Liver (tissue), 8 donors: ENCODE measurements at regions not wholly inside any gene's neighbourhood (a gene's known extent, or its start where the extent isn't known, plus 50 kb on each side); places are given as distances from the start of the nearest gene placed in this dataset.

Source experiments
- DNase-seq: peaks from one replicate; pipeline ENCODE4 v3.0.0-alpha.2; 2017; ENCODE audit warnings: low spot score
- H3K27ac ChIP-seq, 2 donors: one replicate each; pipeline ENCODE4 v1.7.0; 2013; ENCODE audit warnings: inconsistent platforms in 2 of 2, low read length in 2 of 2, control low read depth in 1 of 2, low read depth in 1 of 2, mild to moderate bottlenecking in 1 of 2
- H3K27me3 ChIP-seq, 4 donors: one replicate each; pipeline versions ENCODE4 v1.6.1 to v1.7.0; 2013; ENCODE audit warnings: low read length in 3 of 4, inconsistent platforms in 1 of 4, mild to moderate bottlenecking in 1 of 4, moderate library complexity in 1 of 4; ENCODE audit not compliant: control insufficient read depth in 4 of 4, insufficient read depth in 4 of 4
- H3K36me3 ChIP-seq, 4 donors: one replicate each; pipeline versions ENCODE4 v1.6.1 to v1.7.0; 2013; ENCODE audit warnings: low read length in 3 of 4, mild to moderate bottlenecking in 3 of 4, low read depth in 1 of 4, moderate library complexity in 1 of 4; ENCODE audit not compliant: control insufficient read depth in 4 of 4, insufficient read depth in 3 of 4
- H3K4me1 ChIP-seq, 4 donors: one replicate each; pipeline versions ENCODE4 v1.6.1 to v1.7.0; 2013; ENCODE audit warnings: low read length in 3 of 4, mild to moderate bottlenecking in 3 of 4, moderate library complexity in 1 of 4; ENCODE audit not compliant: control insufficient read depth in 4 of 4, insufficient read depth in 4 of 4
- H3K4me3 ChIP-seq, 3 donors: one replicate each; pipeline versions ENCODE4 v1.6.1 to v1.7.0; 2013; ENCODE audit warnings: low read length in 3 of 3, control low read depth in 1 of 3, low read depth in 1 of 3, mild to moderate bottlenecking in 1 of 3
- H3K9ac ChIP-seq, 2 donors: one replicate each; pipeline ENCODE4 v1.7.0; 2013; ENCODE audit warnings: low read length in 2 of 2, mild to moderate bottlenecking in 2 of 2, moderate library complexity in 2 of 2, control low read depth in 1 of 2, low read depth in 1 of 2
- H3K9me3 ChIP-seq, 4 donors: one replicate each; pipeline versions ENCODE4 v1.6.1 to v1.7.0; 2013; ENCODE audit warnings: low read length in 3 of 4; ENCODE audit not compliant: control insufficient read depth in 4 of 4
- EGR1 ChIP-seq, 2 donors: IDR thresholded peaks; 2 replicates each; pipeline ENCODE4 v1.6.1; 2016 to 2018; ENCODE audit warnings: antibody characterized with exemption in 2 of 2, low read depth in 2 of 2
- FOXA1 ChIP-seq: IDR thresholded peaks from 2 replicates; pipeline ENCODE4 v1.6.1; 2016; ENCODE audit warnings: antibody characterized with exemption
- FOXA2 ChIP-seq: IDR thresholded peaks from 2 replicates; pipeline ENCODE4 v1.6.1; 2016; ENCODE audit warnings: antibody characterized with exemption
- GABPA ChIP-seq, 2 donors: IDR thresholded peaks in 1 of 2; conservative IDR thresholded peaks in 1 of 2; 2 replicates each; pipeline ENCODE4 v1.6.1; 2016; ENCODE audit warnings: antibody characterized with exemption in 2 of 2, mild to moderate bottlenecking in 1 of 2, moderate library complexity in 1 of 2
- HNF4G ChIP-seq: IDR thresholded peaks from 2 replicates; pipeline ENCODE4 v1.6.1; 2016; ENCODE audit warnings: antibody characterized with exemption
- JUND ChIP-seq, 2 donors: IDR thresholded peaks; 2 replicates each; pipeline ENCODE4 v1.6.1; 2016; ENCODE audit warnings: antibody characterized with exemption in 2 of 2
- NR2F2 ChIP-seq: IDR thresholded peaks from 2 replicates; pipeline ENCODE4 v1.6.1; 2016; ENCODE audit warnings: antibody characterized with exemption
- RAD21 ChIP-seq, 2 donors: IDR thresholded peaks; 2 replicates each; pipeline ENCODE4 v1.6.1; 2016; ENCODE audit warnings: antibody characterized with exemption in 2 of 2, mild to moderate bottlenecking in 2 of 2
- RXRA ChIP-seq, 2 donors: IDR thresholded peaks; 2 replicates each; pipeline ENCODE4 v1.6.1; 2017 to 2018; ENCODE audit warnings: antibody characterized with exemption in 2 of 2, mild to moderate bottlenecking in 1 of 2
- SP1 ChIP-seq: IDR thresholded peaks from 2 replicates; pipeline ENCODE4 v1.6.1; 2018; ENCODE audit warnings: antibody characterized with exemption, mild to moderate bottlenecking
- YY1 ChIP-seq: IDR thresholded peaks from 2 replicates; pipeline ENCODE4 v1.6.1; 2016; ENCODE audit warnings: antibody characterized with exemption, mild to moderate bottlenecking
- WGBS: extraction: QIAGEN DNeasy Blood & Tissue Kit; methylation state at CpG from one replicate; pipeline ENCODE4 v1.1.7; 2013; 5-methylcytosine and 5-hydroxymethylcytosine counted together
- TF ChIP-seq, protein P1 (sequence below): fragments of 150-350 bp; IDR thresholded peaks from 2 replicates; pipeline ENCODE4 v1.5.1; 2017; ENCODE audit warnings: improper control_type of control experiment, low read depth, low read length; ENCODE audit not compliant: missing input control
- TF ChIP-seq, protein P2 (sequence below): IDR thresholded peaks from 2 replicates; pipeline ENCODE4 v1.6.1; 2016; ENCODE audit warnings: antibody characterized with exemption, mild to moderate bottlenecking
- TF ChIP-seq, protein P3 (sequence below): IDR thresholded peaks from 2 replicates; pipeline ENCODE4 v1.6.1; 2016; ENCODE audit warnings: antibody characterized with exemption
- TF ChIP-seq, protein P4 (sequence below): IDR thresholded peaks from 2 replicates; pipeline ENCODE4 v1.6.1; 2016; ENCODE audit warnings: antibody characterized with exemption
- TF ChIP-seq, protein P5 (sequence below): IDR thresholded peaks from 2 replicates; pipeline ENCODE4 v1.6.1; 2016; ENCODE audit warnings: antibody characterized with exemption
- donor health status: healthy.
- donor health status: healthy.
- donor health status: healthy.
- donor health status: healthy.
- donor health status: healthy.

DNA sequence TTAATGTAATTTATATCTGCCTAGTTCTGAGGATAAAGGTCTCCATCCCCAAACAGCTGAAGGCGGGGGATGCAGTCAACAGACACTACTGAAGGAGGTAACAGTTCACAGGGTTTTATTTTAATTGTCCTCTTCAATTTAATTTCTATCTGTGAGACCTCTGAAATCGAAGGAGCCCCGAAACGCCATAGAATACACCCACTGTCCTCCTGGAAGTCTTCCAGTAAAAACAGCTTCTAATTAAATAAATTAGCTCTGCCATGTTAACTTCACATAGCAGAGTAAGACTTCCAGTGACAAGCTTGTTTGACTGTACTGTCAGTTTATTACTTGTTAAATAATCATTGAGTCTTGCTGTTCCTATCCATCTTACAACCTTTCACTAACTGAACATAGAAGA is 193.5 kb downstream of the SEC61B start:
- H3K4me3 ChIP-seq: no peak overlapping the region
- peaks cover 0 to 4% (median 0%) of the 10 kb centered on the region in 4 donors for H3K9me3 ChIP-seq
- no peak for DNase-seq
- H3K9ac ChIP-seq: no peak overlapping the region
- TF ChIP-seq NR2F2 (no peak), FOXA2 (no peak), YY1 (no peak), FOXA1 (no peak), SP1 (no peak), RAD21 (IDR thresholded peaks at IDR 0.05) (no peak), EGR1 (IDR thresholded peaks at IDR 0.05; ENCODE audit: low read depth in 2 of 2) (no peak), GABPA (IDR thresholded peaks at IDR 0.05 in 1 of 2, conservative IDR thresholded peaks at IDR 0.05 in 1 of 2) (no peak), RXRA (IDR thresholded peaks at IDR 0.05) (no peak), JUND (IDR thresholded peaks at IDR 0.05) (no peak)
- TF ChIP-seq, protein P1, sequence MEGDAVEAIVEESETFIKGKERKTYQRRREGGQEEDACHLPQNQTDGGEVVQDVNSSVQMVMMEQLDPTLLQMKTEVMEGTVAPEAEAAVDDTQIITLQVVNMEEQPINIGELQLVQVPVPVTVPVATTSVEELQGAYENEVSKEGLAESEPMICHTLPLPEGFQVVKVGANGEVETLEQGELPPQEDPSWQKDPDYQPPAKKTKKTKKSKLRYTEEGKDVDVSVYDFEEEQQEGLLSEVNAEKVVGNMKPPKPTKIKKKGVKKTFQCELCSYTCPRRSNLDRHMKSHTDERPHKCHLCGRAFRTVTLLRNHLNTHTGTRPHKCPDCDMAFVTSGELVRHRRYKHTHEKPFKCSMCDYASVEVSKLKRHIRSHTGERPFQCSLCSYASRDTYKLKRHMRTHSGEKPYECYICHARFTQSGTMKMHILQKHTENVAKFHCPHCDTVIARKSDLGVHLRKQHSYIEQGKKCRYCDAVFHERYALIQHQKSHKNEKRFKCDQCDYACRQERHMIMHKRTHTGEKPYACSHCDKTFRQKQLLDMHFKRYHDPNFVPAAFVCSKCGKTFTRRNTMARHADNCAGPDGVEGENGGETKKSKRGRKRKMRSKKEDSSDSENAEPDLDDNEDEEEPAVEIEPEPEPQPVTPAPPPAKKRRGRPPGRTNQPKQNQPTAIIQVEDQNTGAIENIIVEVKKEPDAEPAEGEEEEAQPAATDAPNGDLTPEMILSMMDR: no peak
- TF ChIP-seq, protein P2, sequence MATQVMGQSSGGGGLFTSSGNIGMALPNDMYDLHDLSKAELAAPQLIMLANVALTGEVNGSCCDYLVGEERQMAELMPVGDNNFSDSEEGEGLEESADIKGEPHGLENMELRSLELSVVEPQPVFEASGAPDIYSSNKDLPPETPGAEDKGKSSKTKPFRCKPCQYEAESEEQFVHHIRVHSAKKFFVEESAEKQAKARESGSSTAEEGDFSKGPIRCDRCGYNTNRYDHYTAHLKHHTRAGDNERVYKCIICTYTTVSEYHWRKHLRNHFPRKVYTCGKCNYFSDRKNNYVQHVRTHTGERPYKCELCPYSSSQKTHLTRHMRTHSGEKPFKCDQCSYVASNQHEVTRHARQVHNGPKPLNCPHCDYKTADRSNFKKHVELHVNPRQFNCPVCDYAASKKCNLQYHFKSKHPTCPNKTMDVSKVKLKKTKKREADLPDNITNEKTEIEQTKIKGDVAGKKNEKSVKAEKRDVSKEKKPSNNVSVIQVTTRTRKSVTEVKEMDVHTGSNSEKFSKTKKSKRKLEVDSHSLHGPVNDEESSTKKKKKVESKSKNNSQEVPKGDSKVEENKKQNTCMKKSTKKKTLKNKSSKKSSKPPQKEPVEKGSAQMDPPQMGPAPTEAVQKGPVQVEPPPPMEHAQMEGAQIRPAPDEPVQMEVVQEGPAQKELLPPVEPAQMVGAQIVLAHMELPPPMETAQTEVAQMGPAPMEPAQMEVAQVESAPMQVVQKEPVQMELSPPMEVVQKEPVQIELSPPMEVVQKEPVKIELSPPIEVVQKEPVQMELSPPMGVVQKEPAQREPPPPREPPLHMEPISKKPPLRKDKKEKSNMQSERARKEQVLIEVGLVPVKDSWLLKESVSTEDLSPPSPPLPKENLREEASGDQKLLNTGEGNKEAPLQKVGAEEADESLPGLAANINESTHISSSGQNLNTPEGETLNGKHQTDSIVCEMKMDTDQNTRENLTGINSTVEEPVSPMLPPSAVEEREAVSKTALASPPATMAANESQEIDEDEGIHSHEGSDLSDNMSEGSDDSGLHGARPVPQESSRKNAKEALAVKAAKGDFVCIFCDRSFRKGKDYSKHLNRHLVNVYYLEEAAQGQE: no peak
- TF ChIP-seq, protein P3, sequence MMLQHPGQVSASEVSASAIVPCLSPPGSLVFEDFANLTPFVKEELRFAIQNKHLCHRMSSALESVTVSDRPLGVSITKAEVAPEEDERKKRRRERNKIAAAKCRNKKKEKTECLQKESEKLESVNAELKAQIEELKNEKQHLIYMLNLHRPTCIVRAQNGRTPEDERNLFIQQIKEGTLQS: no peak
- TF ChIP-seq, protein P4, sequence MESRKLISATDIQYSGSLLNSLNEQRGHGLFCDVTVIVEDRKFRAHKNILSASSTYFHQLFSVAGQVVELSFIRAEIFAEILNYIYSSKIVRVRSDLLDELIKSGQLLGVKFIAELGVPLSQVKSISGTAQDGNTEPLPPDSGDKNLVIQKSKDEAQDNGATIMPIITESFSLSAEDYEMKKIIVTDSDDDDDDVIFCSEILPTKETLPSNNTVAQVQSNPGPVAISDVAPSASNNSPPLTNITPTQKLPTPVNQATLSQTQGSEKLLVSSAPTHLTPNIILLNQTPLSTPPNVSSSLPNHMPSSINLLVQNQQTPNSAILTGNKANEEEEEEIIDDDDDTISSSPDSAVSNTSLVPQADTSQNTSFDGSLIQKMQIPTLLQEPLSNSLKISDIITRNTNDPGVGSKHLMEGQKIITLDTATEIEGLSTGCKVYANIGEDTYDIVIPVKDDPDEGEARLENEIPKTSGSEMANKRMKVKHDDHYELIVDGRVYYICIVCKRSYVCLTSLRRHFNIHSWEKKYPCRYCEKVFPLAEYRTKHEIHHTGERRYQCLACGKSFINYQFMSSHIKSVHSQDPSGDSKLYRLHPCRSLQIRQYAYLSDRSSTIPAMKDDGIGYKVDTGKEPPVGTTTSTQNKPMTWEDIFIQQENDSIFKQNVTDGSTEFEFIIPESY: no peak
- no peaks in the 10 kb centered on the region for H3K36me3 ChIP-seq
- no peaks in the 10 kb centered on the region for H3K27me3 ChIP-seq
- no peak overlapping the region for H3K27ac ChIP-seq
- 89% methylated on average over 4 of the region's 4 CpGs for WGBS
- H3K4me1 ChIP-seq: no peaks in the 10 kb centered on the region

DNA sequence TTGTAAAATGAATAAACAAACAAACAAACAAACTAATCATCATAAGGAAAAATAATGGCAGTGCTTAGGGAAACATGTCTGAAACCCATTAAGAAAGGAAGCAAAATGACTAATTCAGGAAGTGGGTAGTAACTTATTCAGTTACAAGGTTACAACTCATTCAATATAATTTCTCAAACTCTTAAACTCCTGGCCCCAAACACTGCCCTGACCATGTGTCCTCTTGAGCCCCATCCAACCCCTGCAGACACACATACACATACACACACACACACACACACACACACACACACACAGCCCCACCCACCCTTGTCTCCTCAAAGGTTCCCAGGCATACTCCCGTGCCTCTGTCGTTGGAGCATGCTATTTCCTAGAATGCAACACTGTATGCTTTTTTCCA is 193.9 kb downstream of the SEC61B start:
- H3K9ac ChIP-seq: no peak overlapping the region
- no peaks in the 10 kb centered on the region for H3K36me3 ChIP-seq
- no peak overlapping the region for H3K4me3 ChIP-seq
- peaks cover 0 to 4% (median 0%) of the 10 kb centered on the region in 4 donors for H3K9me3 ChIP-seq
- no peak overlapping the region for H3K27ac ChIP-seq
- H3K27me3 ChIP-seq: no peaks in the 10 kb centered on the region
- H3K4me1 ChIP-seq: no peaks in the 10 kb centered on the region
- no peak for DNase-seq
- WGBS: 58% methylated on average over 2 of the region's 2 CpGs
- TF ChIP-seq, protein P1: no peak
- TF ChIP-seq, protein P3: no peak
- TF ChIP-seq RAD21 (IDR thresholded peaks at IDR 0.05) (no peak), RXRA (IDR thresholded peaks at IDR 0.05) (no peak), HNF4G (no peak), EGR1 (IDR thresholded peaks at IDR 0.05; ENCODE audit: low read depth in 2 of 2) (no peak), YY1 (no peak)
- TF ChIP-seq, protein P5, sequence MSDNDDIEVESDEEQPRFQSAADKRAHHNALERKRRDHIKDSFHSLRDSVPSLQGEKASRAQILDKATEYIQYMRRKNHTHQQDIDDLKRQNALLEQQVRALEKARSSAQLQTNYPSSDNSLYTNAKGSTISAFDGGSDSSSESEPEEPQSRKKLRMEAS: no peak
- TF ChIP-seq, protein P2: no peak
